ENCODE measurements at regions not wholly inside any gene's neighbourhood (a gene's known extent, or its start where the extent isn't known, plus 50 kb on each side); places are given as distances from the start of the nearest gene placed in this dataset.
"Not testable (repeated sequence)": the region's sequence is repeated elsewhere in the genome, so short reads cannot be mapped to it uniquely, and the experiment has no call there.

DNA sequence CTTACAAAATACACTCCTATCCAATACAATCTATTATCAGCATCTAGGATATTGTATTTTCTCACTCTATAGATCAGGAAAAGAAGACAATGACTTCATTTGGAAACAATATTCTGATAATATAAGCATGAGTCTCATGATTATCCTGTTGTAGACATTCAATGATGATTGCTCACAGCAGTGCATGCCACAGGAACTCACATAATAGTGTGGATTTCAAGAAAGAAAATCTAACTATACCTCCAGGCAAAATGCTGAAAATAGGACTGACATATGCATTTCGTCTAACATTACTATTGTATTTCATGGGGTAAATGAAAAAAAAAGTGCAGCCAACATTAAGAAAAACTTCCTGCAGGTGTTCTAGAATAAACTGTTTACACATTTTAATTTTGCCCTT is 122.6 kb downstream of the POSTN start:
- no peak for DNase-seq
- Histone ChIP-seq H3K9me3 (no peaks in the 10 kb centered on the region), H3K27me3 (ENCODE audit: low read depth) (no peaks in the 10 kb centered on the region), H3K36me3 (no peaks in the 10 kb centered on the region), H3K27ac (no peak overlapping the region), H3K4me3 (no peak overlapping the region), H3K4me1 (no peaks in the 10 kb centered on the region)
- intact Hi-C loops (cut with DNase I): no loop called here
- ATAC-seq: no peak
- TF ChIP-seq, protein P1, sequence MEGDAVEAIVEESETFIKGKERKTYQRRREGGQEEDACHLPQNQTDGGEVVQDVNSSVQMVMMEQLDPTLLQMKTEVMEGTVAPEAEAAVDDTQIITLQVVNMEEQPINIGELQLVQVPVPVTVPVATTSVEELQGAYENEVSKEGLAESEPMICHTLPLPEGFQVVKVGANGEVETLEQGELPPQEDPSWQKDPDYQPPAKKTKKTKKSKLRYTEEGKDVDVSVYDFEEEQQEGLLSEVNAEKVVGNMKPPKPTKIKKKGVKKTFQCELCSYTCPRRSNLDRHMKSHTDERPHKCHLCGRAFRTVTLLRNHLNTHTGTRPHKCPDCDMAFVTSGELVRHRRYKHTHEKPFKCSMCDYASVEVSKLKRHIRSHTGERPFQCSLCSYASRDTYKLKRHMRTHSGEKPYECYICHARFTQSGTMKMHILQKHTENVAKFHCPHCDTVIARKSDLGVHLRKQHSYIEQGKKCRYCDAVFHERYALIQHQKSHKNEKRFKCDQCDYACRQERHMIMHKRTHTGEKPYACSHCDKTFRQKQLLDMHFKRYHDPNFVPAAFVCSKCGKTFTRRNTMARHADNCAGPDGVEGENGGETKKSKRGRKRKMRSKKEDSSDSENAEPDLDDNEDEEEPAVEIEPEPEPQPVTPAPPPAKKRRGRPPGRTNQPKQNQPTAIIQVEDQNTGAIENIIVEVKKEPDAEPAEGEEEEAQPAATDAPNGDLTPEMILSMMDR (IDR thresholded peaks at IDR 0.05): no peak

DNA sequence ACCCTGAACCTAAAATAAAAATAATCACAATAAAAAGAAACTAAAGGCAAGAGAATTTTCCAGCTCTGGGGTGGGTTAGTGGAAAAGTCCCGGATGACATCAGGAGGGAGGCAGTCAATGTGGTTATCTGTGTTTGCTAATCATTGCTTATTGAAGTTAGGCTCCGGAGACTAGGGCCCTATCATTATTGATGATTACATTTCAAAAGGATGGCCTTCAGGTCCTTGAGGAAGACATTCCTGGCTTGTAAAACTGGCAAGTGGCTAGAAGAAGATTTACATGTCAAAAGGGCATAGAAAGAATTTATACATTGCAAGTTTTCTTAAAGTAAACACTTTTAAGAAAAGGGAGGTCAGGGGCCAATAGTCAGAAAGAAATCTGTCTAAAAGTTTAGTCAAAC is 123.4 kb downstream of the POSTN start:
- Histone ChIP-seq H3K9me3 (no peaks in the 10 kb centered on the region), H3K27me3 (ENCODE audit: low read depth) (no peaks in the 10 kb centered on the region), H3K36me3 (no peaks in the 10 kb centered on the region), H3K27ac (no peak overlapping the region), H3K4me1 (no peaks in the 10 kb centered on the region), H3K4me3 (no peak overlapping the region)
- TF ChIP-seq, protein P1 (IDR thresholded peaks at IDR 0.05): no peak
- DNase-seq (no peak), ATAC-seq (no peak)
- intact Hi-C loops (cut with DNase I): no loop called here

DNA sequence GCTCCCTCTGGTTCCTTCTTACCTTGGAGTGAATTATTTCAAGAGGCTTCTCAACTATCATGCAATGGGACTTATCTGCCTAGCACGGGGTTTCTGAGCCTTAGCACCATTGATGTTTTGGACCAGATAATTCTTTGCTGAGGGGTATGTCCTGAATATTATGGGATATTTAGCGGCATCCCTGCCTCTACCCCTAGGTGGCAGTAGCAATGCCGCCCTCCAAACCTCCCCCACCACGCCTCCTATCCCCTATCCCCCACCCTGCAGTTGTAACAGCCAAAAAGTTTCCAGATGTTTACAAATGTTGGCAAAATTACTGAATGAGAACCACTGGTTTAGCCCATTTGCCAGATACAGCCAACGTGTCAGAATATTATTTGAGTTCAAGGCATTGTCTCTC is 125.5 kb downstream of the POSTN start:
- no peak for ATAC-seq
- H3K4me3 ChIP-seq: no peak overlapping the region
- intact Hi-C loops (cut with DNase I): no loop called here

DNA sequence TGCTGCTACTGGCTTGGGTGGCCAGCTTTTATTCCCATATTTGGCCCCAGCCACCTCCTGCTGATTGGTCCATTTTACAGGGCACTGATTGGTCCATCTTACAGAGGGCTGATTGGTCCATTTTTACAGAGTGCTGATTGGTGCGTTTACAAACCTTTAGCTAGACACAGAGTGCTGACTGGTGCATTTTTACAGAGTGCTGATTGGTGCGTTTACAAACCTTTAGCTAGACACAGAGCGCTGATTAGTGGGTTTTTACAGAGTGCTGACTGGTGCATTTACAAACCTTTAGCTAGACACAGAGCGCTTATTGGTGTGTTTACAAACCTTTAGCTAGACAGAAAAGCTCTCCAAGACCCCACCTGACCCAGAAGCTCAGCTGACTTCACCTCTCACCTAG is 126.3 kb downstream of the POSTN start:
- H3K4me1 ChIP-seq; intact Hi-C loops (cut with DNase I); DNase-seq; H3K36me3 ChIP-seq; H3K27ac ChIP-seq; ATAC-seq; H3K9me3 ChIP-seq; H3K27me3 ChIP-seq (ENCODE audit: low read depth); H3K4me3 ChIP-seq: not testable (repeated sequence)

More for the DNA sequence above, 125.5 kb downstream of the POSTN start:
- Histone ChIP-seq H3K4me1 (no peaks in the 10 kb centered on the region), H3K27ac (no peak overlapping the region), H3K9me3 (no peaks in the 10 kb centered on the region), H3K27me3 (ENCODE audit: low read depth) (no peaks in the 10 kb centered on the region), H3K36me3 (no peaks in the 10 kb centered on the region)
- no peak for DNase-seq
- TF ChIP-seq, protein P1 (IDR thresholded peaks at IDR 0.05): no peak

DNA sequence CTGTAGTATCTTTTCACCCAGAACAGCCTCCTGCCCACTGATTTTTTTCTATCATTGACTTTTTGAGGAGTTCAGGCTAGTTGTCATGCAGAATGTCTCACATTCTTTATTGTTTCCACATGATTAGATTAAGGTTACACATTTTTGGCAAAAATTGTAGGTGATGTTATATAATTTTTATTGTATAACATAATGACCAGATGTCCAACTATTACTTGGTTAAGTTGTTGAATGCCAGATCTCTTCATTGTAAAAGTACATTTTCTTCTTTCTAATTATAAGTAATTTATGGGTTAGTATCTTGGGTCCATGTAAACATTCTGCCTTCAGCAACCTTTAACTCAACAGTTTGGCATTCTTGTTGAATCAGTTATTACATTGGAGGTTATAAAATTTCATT is 138.4 kb downstream of the POSTN start:
- intact Hi-C loops (cut with DNase I): no loop called here

DNA sequence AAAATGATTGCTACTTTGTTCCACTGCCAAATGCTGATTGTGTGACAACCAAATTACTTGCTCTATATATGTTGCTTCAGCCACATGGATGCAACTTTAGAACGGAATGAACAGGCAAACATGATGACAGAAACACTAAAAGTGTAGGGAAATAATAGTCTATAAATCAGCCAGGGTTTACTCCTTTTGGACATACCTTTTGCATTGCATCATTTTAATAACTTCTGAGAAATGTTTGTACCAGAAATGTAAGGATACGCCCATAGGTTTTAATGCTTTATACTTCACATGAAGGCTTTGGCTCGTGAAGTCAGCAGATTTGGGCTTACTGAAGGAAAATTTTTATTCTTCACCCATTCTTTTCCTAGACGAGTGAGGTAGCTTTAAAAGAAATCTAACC is 141.0 kb downstream of the POSTN start:
- Histone ChIP-seq H3K27ac (no peak overlapping the region), H3K27me3 (ENCODE audit: low read depth) (no peaks in the 10 kb centered on the region), H3K9me3 (no peaks in the 10 kb centered on the region), H3K4me1 (no peaks in the 10 kb centered on the region), H3K36me3 (no peaks in the 10 kb centered on the region), H3K4me3 (no peak overlapping the region)
- intact Hi-C loops (cut with DNase I): no loop called here
- no peak for DNase-seq
- ATAC-seq: no peak
- TF ChIP-seq, protein P1 (IDR thresholded peaks at IDR 0.05): no peak

More for the DNA sequence above, 138.4 kb downstream of the POSTN start:
- DNase-seq: no peak
- Histone ChIP-seq H3K27me3 (ENCODE audit: low read depth) (no peaks in the 10 kb centered on the region), H3K9me3 (no peaks in the 10 kb centered on the region), H3K27ac (no peak overlapping the region), H3K4me3 (no peak overlapping the region), H3K36me3 (no peaks in the 10 kb centered on the region), H3K4me1 (no peaks in the 10 kb centered on the region)
- TF ChIP-seq, protein P1 (IDR thresholded peaks at IDR 0.05): no peak
- no peak for ATAC-seq
